DMS79 (cell line): ENCODE measurements at regions not wholly inside any gene's neighbourhood (a gene's known extent, or its start where the extent isn't known, plus 50 kb on each side); places are given as distances from the start of the nearest gene placed in this dataset.
"Not testable (repeated sequence)": the region's sequence is repeated elsewhere in the genome, so short reads cannot be mapped to it uniquely, and the experiment has no call there.

Experiments
- DNase-seq: peaks from one replicate; lab custom pipeline; 2025; lab: John Stamatoyannopoulos, UW

DNA sequence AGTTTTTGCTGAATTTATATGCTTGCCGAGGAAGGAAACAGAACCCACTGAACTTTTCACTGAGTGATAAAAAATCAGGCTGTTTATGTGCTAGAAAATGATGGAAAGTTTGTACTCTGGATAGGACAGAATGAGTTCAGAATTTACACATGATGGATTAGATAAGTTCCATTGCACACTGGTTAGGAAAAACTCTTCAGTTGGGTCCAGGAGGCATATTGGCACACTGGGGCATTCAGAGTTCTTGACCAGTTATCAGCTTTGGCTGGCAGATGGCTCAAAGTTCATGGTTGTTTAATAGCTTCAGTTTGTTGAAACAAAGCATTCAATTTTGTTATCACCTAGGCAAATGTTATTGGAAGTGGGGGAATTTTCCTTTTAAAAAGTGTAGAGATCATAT is 613.3 kb upstream of the SYNCRIP start:
- no peak for DNase-seq

DNA sequence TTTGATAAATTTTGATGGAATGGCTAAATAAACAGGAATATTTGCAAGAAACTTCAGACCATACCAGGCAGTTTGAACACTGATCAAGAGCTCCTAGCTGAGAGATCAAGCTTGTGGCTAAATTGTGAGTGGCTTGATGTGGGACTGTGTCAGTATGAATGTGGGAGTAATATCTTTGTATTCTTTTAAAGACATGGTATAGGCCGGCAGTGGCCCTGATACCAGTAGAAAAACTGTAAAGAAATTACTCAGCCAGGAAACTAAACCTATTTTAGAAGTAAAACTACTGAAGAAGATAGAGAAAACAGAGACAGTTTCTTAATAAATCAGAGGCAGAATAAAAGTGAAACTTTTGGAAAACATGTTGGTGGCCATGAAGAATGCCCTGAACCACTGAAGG is 608.4 kb upstream of the SYNCRIP start:
- DNase-seq, result no peak

DNA sequence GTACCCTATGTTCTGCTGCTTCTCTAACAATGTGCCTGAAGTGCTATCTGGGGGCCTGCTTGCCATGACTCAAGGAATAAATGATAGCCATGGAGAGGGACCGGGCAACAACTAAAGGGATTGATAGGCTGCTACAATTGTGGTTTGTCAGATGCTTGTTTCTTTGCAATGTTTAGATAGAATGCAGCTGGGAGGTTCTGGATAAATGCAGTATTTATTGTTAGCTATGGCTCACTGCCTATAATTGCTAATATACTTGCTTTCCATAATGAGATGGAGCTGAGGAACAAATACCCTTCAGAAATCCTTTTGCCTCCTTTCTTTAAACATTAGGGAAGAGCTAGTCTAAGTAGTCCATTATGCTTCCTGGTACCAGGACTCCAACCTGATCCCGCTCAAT is 575.2 kb upstream of the SYNCRIP start:
- DNase-seq, result no peak

GRCh38 chr6:86215323-86215722 is 572.6 kb upstream of the SYNCRIP start:
- no peak for DNase-seq

GRCh38 chr6:86205980-86206379 is 563.3 kb upstream of the SYNCRIP start:
- DNase-seq, result no peak

DNA sequence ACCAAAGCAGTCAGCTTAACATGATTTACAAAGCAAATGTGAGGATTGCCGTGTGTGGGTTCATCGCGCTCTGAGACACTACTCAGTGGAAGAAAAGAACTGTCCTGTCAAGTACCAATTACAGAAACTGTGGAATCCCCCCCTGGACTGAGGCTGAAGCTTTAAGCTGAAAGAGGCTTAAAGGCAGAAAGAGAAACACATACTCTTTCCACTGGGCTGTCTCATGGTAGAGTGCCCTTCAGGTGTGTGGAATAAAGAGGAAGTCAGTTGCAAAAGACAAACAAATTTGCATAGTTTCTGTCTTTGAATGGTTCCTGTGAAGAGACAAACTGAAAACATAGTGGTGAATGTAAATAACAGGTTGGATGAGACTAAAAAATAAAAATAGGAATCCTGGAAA is 560.4 kb upstream of the SYNCRIP start:
- no peak for DNase-seq

DNA sequence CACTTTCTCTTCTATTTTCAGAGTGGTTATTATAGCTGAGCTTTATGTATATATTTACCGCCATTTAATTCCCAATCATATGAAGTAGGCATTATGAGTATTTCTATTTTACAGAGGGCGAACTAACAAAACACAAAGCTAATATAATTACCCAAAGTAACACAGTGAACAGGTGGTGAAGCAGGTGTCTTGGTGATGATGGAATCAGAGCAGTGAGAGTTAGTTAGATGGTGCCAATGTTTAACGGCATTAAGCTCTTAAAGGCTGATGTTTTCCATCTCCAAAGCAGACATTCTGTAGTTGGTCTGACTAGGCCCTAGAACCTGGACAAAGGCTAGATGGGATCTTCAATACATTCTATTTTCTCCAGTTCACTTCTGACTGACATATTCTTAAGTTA is 551.1 kb upstream of the SYNCRIP start:
- DNase-seq, result no peak

DNA sequence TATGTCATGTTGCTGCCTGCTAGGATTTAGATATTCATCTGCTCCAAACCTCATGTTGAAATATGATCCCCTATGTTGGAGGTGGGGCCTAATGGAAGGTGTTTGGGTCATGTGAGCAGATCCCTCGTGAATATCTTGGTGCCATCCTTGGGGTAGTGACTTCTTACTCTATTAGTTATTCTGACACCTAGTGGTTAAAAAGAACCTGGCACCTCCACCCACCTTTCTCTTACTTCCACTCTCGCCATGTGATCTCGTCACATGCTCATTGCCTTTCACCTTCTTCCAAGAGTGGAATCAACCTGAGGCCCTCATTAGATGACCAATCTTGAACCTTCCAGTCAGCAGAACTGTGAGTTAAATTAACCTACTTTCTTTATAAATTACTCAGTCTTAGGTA is 549.4 kb upstream of the SYNCRIP start:
- no peak for DNase-seq

DNA sequence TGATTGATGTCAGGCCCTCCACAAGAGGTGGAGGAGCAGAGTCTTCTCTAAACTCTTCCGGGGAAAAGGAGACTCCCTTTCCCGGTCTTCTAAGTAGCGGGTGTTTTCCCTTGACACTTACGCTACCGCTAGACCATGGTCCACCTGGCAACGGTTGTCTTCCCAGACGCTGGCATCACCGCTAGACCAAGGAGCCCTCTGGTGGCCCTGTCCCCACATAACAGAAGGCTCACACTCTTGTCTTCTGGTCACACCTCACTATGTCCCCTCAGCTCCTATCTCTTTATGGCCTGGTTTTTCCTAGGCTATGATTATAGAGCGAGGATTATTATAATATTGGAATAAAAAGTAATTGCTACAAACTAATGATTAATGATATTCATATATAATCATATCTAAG is 532.5 kb upstream of the SYNCRIP start:
- DNase-seq, result not testable (repeated sequence)

GRCh38 chr6:86154852-86155251 is 512.2 kb upstream of the SYNCRIP start:
- no peak for DNase-seq

- no peak for DNase-seq
These were observed 510.8 kb upstream of the SYNCRIP start for GRCh38 chr6:86153521-86153920.

DNA sequence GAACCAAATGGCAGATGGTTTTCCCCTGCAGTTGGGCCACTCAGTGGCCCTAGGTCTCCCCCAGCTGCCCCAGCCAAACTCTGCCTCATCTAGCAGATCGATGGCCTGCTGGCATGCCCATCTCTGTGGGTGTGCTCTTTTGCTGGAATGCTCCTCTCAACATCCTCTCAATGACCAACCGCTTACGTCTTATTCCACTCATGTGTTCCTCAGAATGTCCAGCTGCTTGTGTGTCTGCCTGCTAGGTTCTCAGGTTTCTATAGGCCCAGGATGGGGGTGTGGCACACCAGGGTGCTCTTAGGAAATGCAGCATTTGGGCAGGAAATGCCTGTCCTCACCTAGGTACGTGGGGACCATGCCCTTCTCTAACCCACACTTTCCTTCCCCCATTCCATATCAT is 509.9 kb upstream of the SYNCRIP start:
- no peak for DNase-seq

DNA sequence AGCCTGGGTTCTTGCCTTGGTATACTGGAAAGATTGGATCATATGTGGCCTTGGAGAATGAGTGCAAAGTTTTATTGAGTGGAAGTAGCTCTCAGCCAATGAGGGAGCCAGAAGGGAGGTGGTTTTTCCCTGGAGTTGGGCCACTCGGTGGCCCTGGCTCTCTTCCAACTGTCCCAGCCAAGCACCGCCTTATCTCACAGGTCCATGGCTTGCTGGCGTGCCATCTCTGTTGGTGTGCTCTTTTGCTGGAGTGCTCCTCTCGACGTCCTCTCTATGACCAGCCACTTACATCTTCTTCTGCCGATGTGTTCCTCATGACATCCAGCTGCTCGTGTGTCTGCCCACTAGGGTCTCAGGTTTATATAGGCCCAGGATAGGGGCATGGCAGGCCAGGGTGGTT is 505.9 kb upstream of the SYNCRIP start:
- no peak for DNase-seq

- no peak for DNase-seq
These were observed 505.2 kb upstream of the SYNCRIP start for GRCh38 chr6:86147859-86148258.

DNA sequence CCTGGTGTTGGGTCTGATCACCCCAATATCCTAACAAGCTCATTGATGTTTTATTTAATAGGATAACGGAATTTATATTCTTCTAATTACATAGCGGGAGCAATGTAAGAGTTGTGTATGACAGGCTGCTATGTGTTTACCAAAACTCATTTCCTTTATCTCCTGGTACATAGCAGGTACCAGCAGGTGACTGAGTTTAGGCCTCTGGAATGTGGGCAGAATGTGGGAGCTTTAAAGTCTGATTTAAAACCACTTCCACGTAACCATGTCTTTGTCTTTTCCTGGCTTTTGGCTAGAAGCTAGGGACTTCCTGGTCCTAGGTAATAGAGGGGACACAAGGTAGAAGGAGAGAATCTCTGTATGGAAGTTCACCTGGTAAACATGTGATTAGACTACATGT is 504.6 kb upstream of the SYNCRIP start:
- DNase-seq, result no peak

DNA sequence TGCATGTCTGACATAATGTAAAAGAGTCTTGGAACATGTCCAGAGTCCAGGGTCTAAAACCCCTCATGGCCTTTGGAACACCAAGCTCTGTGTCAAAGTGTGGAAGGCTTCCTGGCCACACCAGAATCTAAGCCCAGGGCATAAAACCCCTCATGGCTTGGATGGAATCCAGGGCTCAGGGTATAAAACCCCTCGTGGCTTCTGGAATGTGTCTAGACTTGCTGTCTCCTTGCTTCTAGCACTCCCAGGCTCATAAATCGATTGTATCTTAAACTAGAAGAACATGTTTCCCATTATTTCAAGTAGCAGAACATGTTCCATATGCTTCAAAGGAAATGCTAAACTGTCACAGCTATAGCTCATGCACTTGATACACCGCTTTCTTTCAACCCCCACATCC is 504.1 kb upstream of the SYNCRIP start:
- DNase-seq, result not testable (repeated sequence)

DNA sequence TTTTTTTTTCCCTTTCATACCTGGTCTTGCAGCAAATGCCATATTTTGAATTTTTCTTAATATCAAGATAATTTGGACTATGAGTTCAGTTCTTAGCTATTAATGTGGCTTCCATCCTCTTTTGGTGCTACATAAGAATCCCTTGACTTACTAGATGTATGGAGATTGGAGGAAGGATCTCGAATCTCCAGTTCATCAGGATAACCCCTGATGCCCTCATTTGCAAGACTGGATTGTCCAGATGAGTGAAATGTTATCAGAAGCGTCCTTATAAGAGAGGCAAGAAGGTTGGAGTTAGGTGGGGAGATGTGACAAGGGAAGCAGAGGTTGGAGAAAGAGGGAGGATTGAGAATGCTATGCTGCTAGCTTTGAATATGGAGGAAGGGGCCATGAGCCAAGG is 499.6 kb upstream of the SYNCRIP start:
- DNase-seq, result no peak

GRCh38 chr6:86128130-86128814 is 485.6 kb upstream of the SYNCRIP start:
- DNase-seq, result no peak

- DNase-seq, result no peak
These were observed 479.4 kb upstream of the SYNCRIP start for GRCh38 chr6:86122086-86122485.

GRCh38 chr6:86118271-86118670 is 475.6 kb upstream of the SYNCRIP start:
- DNase-seq, result no peak

DNA sequence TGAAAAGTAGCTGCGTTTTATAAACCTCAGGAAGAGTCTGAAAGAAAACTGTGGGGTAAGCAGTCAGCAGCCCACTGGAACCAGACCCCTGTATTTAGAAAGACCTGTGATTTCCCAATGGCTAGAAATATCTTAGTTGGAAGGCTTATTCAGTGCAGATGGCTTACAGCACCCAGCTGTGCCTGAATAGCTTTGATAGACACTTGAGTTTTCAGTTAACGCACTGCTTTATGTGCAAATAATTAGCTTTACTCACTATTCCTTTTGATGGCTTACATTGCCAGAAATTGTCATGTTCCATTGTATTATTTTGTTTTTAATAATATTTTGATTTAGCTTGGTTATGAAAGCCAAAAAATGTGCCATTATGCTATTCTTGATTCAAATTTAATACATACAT is 465.3 kb upstream of the SYNCRIP start:
- no peak for DNase-seq

DNA sequence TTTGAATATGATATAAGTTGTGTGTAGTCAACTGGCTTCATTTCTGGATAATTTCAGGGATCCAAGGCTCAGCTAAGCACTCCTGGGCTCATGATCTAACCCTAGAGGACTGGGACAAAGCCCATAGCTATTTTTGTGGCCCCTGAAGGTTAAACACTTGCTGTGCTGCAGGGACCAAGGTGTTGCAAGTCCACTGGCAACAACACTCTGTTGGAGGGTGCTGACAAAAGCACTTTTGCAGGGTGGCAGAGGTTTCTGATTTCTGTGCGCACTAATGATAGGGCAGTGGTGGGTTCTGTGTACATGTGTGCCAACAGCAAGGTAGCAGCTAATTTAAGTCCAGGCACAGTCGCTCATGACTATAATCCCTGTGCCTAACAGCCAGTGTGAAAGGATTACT is 445.3 kb upstream of the SYNCRIP start:
- no peak for DNase-seq

- no peak for DNase-seq
These were observed 437.3 kb upstream of the SYNCRIP start for GRCh38 chr6:86079938-86080337.

DNA sequence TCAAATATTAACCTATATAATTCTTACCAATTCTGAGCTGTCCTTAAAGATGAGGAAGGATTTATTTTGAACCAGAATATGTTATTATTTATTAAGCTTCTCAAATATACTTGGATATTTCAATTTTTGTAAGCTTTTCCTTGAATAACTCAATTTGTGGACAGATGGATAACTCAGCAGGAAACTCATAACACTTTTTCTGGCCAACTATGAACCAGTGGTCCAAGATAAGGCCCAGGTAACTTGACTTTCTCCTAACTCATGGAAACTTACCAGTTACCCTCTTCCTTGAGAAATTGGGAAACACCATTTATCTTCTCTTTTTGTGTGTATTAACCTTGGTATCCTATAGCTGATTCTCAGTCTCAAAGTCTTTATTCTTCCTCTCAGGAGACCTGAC is 427.5 kb upstream of the SYNCRIP start:
- DNase-seq, result no peak

DNA sequence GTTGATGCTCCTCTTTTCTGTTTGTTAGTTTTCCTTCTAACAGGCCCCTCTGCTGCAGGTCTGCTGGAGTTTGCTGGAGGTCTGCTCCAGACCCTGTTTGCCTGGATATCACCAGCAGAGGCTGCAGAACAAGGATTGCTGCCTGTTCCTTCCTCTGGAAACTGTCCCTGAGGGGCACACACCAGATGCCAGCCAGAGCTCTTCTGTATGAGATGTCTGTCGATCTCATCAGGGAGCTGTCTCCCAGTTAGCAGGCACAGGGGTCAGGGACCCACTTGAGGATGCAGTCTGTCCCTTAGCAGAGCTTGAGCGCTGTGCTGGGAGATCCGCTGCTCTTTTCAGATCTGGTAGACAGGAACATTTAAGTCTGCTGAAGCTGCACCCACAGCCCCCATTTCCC is 422.3 kb upstream of the SYNCRIP start:
- not testable (repeated sequence) for DNase-seq
